ENCODE measurements at regions not wholly inside any gene's neighbourhood (a gene's known extent, or its start where the extent isn't known, plus 50 kb on each side); places are given as distances from the start of the nearest gene placed in this dataset.

- no peaks in the 10 kb centered on the region for H3K9me3 ChIP-seq (ENCODE audit: low read depth, low read length)
- H3K4me3 ChIP-seq (ENCODE audit: low read length) = no peak overlapping the region
- no peaks in the 10 kb centered on the region for H3K27me3 ChIP-seq (ENCODE audit: insufficient read depth, low read length)
- no peaks in the 10 kb centered on the region for H3K4me1 ChIP-seq (ENCODE audit: insufficient read depth, low read length)
Measured at GRCh38 chr22:48785792-48786678, 1041.6 kb downstream of the BRD1 start.

GRCh38 chr22:48784701-48785503 lies 1042.8 kb downstream of the BRD1 start:
- no peaks in the 10 kb centered on the region for H3K9me3 ChIP-seq (ENCODE audit: low read depth, low read length)
- H3K27me3 ChIP-seq (ENCODE audit: insufficient read depth, low read length) = no peaks in the 10 kb centered on the region
- H3K4me1 ChIP-seq (ENCODE audit: insufficient read depth, low read length) = no peaks in the 10 kb centered on the region
- H3K4me3 ChIP-seq (ENCODE audit: low read length) = no peak overlapping the region

- Histone ChIP-seq H3K27me3 (ENCODE audit: insufficient read depth, low read length) (no peaks in the 10 kb centered on the region), H3K9me3 (ENCODE audit: low read depth, low read length) (no peaks in the 10 kb centered on the region), H3K4me3 (ENCODE audit: low read length) (no peak overlapping the region), H3K4me1 (ENCODE audit: insufficient read depth, low read length) (no peaks in the 10 kb centered on the region)
Measured at GRCh38 chr22:48783821-48784266, 1043.8 kb downstream of the BRD1 start.

GRCh38 chr22:48782811-48783511 lies 1044.7 kb downstream of the BRD1 start:
- no peaks in the 10 kb centered on the region for H3K4me1 ChIP-seq (ENCODE audit: insufficient read depth, low read length)
- H3K4me3 ChIP-seq (ENCODE audit: low read length) = no peak overlapping the region
- H3K27me3 ChIP-seq (ENCODE audit: insufficient read depth, low read length) = no peaks in the 10 kb centered on the region
- H3K9me3 ChIP-seq (ENCODE audit: low read depth, low read length) = no peaks in the 10 kb centered on the region

GRCh38 chr22:48782326-48782725 lies 1045.3 kb downstream of the BRD1 start:
- Histone ChIP-seq H3K4me3 (ENCODE audit: low read length) (no peak overlapping the region), H3K9me3 (ENCODE audit: low read depth, low read length) (no peaks in the 10 kb centered on the region), H3K27me3 (ENCODE audit: insufficient read depth, low read length) (no peaks in the 10 kb centered on the region), H3K4me1 (ENCODE audit: insufficient read depth, low read length) (no peaks in the 10 kb centered on the region)

- Histone ChIP-seq H3K27me3 (ENCODE audit: insufficient read depth, low read length) (no peaks in the 10 kb centered on the region), H3K9me3 (ENCODE audit: low read depth, low read length) (peaks cover 3% of the 10 kb centered on the region), H3K4me1 (ENCODE audit: insufficient read depth, low read length) (no peaks in the 10 kb centered on the region), H3K4me3 (ENCODE audit: low read length) (no peak overlapping the region)
Measured at GRCh38 chr22:48781868-48782267, 1045.8 kb downstream of the BRD1 start.

GRCh38 chr22:48781391-48781790 lies 1046.3 kb downstream of the BRD1 start:
- Histone ChIP-seq H3K27me3 (ENCODE audit: insufficient read depth, low read length) (no peaks in the 10 kb centered on the region), H3K4me1 (ENCODE audit: insufficient read depth, low read length) (no peaks in the 10 kb centered on the region), H3K4me3 (ENCODE audit: low read length) (no peak overlapping the region), H3K9me3 (ENCODE audit: low read depth, low read length) (peaks cover 7% of the 10 kb centered on the region)

- no peak overlapping the region for H3K4me3 ChIP-seq (ENCODE audit: low read length)
- H3K27me3 ChIP-seq (ENCODE audit: insufficient read depth, low read length) = no peaks in the 10 kb centered on the region
- H3K9me3 ChIP-seq (ENCODE audit: low read depth, low read length) = peaks cover 7% of the 10 kb centered on the region
- H3K4me1 ChIP-seq (ENCODE audit: insufficient read depth, low read length) = no peaks in the 10 kb centered on the region
Measured at GRCh38 chr22:48780597-48781277, 1046.9 kb downstream of the BRD1 start.

GRCh38 chr22:48779661-48780596 lies 1047.7 kb downstream of the BRD1 start:
- H3K4me3 ChIP-seq (ENCODE audit: low read length) = no peak overlapping the region
- no peaks in the 10 kb centered on the region for H3K4me1 ChIP-seq (ENCODE audit: insufficient read depth, low read length)
- peaks cover 7% of the 10 kb centered on the region for H3K9me3 ChIP-seq (ENCODE audit: low read depth, low read length)
- H3K27me3 ChIP-seq (ENCODE audit: insufficient read depth, low read length) = no peaks in the 10 kb centered on the region

- H3K9me3 ChIP-seq (ENCODE audit: low read depth, low read length) = peaks cover 7% of the 10 kb centered on the region
- H3K27me3 ChIP-seq (ENCODE audit: insufficient read depth, low read length) = no peaks in the 10 kb centered on the region
- H3K4me3 ChIP-seq (ENCODE audit: low read length) = no peak overlapping the region
- no peaks in the 10 kb centered on the region for H3K4me1 ChIP-seq (ENCODE audit: insufficient read depth, low read length)
Measured at GRCh38 chr22:48779211-48779643, 1048.4 kb downstream of the BRD1 start.

GRCh38 chr22:48778308-48779195 lies 1049.1 kb downstream of the BRD1 start:
- H3K4me3 ChIP-seq (ENCODE audit: low read length) = no peak overlapping the region
- H3K4me1 ChIP-seq (ENCODE audit: insufficient read depth, low read length) = no peaks in the 10 kb centered on the region
- H3K9me3 ChIP-seq (ENCODE audit: low read depth, low read length) = peaks cover 7% of the 10 kb centered on the region
- no peaks in the 10 kb centered on the region for H3K27me3 ChIP-seq (ENCODE audit: insufficient read depth, low read length)

- Histone ChIP-seq H3K27me3 (ENCODE audit: insufficient read depth, low read length) (no peaks in the 10 kb centered on the region), H3K4me3 (ENCODE audit: low read length) (no peak overlapping the region), H3K9me3 (ENCODE audit: low read depth, low read length) (peaks cover 21% of the 10 kb centered on the region), H3K4me1 (ENCODE audit: insufficient read depth, low read length) (no peaks in the 10 kb centered on the region)
Measured at GRCh38 chr22:48772286-48772907, 1055.3 kb downstream of the BRD1 start.

Measured in mononuclear cell (primary cell).